GM12872 (cell line): ENCODE measurements at regions not wholly inside any gene's neighbourhood (a gene's known extent, or its start where the extent isn't known, plus 50 kb on each side); places are given as distances from the start of the nearest gene placed in this dataset.

ENCODE experiments used
- CTCF ChIP-seq: IDR thresholded peaks from 3 replicates; pipeline ENCODE4 v1.5.1; 2011; ENCODE audit warnings: low read depth, mild to moderate bottlenecking, low read length, moderate library complexity; ENCODE audit not compliant: insufficient read depth

DNA sequence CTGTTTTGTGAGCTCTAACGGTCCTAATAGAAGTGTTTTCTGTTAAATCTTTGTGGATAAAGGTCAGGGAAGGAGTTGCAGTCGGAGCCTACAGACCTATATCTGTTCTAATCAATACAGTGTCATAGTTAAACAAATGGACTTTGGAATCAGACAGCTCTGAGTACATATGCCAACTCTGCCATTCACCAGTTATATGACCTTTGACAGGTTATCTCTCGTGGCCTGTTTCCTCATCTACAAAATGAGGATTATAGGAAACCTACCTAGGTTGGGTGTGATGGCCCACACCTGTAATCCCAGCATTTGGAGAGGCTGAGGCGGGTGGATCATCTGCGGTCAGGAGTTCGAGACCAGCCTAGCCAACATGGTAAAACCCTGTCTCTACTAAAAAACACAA is 89.7 kb downstream of the MID1IP1 start:
- no peak for TF ChIP-seq CTCF

DNA sequence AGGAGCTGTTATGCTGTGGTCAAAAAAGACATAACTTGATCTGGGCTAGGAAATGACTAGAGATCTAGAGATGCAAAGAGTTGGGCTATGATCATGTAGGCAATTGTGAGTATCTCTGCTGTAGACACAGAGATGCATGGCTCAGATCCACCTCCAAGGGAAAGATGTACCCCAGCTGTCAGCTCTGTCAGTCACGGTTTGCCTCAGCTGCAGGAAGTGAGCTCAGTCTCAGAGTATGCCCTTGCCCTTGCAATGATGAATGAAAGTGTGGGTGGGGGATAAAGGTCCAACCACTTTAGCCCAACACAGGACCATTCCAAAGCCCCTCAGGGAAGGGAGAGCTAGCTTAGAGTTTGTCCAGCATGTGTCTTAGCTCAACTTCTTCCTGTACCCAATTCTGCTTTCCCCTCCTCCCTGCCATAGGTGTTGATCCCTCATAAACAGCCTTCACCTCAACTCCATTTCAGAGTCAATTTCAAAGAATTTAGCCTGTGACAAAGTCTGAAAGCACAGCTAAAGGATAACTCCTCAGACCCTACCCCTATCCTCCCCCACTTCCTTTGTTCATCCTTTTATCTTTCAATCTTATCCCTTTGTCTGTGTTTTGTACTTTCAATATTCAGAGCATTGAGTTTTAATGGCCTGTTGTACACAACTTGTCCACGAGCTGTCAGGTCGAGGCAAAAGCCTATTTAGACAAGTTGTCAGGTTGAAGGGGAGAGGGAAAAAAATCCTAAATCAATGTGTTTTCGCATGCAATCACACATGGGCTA is 90.6 kb downstream of the MID1IP1 start:
- TF ChIP-seq CTCF = no peak

GRCh38 chrX:38893441-38893840 is 92.2 kb downstream of the MID1IP1 start:
- no peak for TF ChIP-seq CTCF

DNA sequence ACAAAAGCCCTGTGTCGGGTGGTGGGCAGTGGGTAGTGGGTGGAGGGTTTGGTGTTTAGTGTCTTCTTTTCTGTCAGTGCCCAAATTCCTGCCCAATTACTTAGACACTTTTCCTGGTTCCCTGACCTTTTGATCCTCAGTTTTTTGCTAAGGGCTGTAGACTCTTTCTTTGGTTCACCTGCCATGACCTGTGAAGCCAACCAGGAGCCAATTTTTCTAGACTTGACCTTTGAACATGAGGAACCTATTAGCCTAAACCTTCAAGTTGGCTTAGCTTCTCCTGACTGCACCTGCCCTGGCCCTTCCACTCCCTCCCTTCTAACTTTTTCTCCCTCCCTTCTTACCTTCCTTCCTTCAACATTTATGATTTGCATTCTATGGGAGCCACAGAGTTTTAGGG is 94.5 kb downstream of the MID1IP1 start:
- TF ChIP-seq CTCF = no peak

DNA sequence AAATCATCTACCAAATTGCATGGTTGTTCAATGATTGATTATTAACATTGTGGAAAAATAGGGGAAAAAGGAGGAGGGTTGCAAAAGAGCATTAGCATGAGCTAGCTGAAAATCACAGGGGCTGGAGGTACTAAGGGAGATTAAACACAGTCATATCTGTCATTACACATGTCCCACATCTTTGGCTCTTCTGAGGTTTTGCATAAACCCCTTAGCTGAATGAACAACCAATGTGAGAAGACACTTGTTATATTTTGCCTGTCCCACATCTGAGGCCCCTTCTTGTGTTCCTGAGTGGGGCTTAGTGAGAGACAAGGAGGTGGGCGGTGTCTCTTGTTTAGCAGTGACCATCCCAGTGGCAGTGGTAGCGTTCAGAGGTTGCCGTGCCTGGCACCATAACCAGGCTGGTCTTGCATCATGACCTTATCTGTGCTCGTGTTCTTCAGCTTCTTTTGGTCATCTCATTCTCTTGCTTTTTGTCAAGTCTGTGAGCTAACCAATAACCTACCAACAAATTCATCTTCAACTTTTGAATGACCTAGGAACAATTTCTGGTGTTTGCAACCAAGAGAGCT is 95.6 kb downstream of the MID1IP1 start:
- no peak for TF ChIP-seq CTCF

- TF ChIP-seq CTCF = no peak
Measured at GRCh38 chrX:38898261-38898660, 97.0 kb downstream of the MID1IP1 start.

GRCh38 chrX:38899650-38900049 is 98.4 kb downstream of the MID1IP1 start:
- TF ChIP-seq CTCF = no peak
